GM19463 (cell line): ENCODE measurements at regions not wholly inside any gene's neighbourhood (a gene's known extent, or its start where the extent isn't known, plus 50 kb on each side); places are given as distances from the start of the nearest gene placed in this dataset.

Source experiments
- ATAC-seq: cut with Tn5 transposase; IDR thresholded peaks from one replicate; pipeline ENCODE4 v1.9.1; 2021; ENCODE audit warnings: mild to moderate bottlenecking, moderate library complexity; ENCODE audit not compliant: unreplicated experiment

DNA sequence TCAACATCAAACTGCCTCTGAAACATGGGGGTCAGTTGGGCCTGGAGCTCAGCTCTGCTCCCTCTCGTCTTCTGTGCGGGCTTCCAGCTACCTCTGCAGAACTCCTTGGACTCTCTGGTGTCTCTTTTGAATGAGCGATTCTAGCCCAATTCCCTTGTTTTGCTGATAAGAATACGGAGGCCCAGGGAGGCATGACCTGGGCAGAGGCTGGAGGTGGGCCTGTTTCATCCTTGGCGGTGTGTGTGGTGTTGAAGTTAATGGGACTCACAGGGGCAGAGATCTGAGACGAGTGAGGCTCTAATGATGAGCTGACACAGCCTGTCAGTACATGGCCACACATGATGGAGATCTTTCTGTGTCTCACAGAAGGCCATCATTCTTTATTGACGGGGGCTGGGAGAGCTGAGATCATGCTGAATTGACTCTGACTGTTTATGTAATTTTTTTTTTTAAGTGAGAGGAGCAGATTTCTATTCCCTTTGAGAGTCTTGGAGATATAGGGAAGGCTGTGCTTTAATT is 134.5 kb downstream of the URB2 start:
- ATAC-seq: no peak

DNA sequence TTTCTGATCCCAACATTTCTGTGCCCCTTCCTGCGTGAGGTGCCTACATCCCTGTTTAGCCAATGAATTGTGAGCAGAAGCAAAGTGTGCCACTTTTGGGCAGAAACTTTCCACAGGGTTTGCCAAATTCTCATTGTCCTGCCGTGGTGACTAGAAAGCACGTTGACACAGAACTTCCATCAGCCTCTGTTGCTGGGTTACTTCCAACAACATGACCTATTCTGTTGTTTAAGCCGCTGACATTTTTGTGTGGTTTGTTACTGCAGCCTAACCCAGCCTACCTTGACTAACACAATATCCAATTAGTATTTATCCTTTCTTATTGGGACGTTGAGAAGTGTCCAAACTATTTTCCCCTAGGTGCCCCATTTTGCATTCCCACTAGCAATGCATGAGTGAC is 136.8 kb downstream of the URB2 start:
- no peak for ATAC-seq

DNA sequence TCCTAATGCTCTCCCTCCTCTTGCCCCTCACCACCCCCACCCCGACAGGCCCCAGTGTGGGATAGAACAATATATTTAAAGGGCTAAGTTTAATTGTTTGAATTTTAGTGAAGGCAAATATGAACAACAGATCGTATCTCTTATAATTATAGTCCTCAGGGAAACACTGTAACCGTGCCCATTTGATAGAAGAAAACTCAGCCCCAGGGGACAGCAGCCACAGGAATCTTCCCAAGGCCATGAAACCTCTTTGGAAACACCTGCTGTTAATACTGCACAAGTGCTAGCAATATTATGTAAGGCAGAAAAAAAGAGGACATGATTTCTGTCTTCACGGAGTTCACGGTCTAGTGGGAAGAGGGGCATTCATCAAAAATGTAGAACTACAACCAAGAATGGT is 142.2 kb downstream of the URB2 start:
- ATAC-seq: no peak

DNA sequence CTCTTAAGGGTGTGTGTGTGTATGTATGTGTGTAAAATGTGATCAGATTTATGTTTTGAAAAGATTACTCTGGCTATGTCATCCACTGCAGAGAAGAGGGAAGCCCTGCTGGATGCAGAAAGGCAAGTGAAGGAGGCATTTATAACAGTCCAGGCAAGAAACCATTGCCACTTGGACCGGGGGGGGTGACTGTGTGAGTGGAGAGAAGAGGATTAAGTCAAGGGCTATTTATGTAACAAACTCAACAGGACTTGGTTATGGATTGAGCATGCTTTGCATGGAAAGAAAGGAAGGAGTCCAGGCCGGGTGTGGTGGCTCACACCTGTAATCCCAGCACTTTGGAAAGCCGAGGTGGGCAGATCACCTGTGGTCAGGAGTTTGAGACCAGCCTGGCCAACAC is 143.0 kb downstream of the URB2 start:
- ATAC-seq: no peak

DNA sequence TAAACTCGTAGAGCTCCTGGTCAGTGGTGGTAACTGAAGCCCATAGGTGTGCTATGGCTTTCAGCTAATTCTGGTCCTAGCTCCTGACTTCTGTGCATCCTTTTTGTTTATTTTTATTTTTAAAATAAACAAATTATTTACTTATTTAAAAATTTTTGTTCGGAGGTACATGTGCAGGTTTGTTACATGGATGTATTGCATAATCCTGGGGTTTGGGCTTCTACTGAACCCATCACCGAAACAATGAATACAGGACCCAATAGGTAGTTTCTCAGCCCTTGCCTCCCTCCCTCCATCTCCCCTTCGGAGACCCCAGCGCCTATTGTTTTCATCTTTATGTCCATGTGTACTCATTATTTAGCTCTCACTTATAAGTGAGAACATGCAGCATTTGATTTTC is 143.8 kb downstream of the URB2 start:
- ATAC-seq: no peak

DNA sequence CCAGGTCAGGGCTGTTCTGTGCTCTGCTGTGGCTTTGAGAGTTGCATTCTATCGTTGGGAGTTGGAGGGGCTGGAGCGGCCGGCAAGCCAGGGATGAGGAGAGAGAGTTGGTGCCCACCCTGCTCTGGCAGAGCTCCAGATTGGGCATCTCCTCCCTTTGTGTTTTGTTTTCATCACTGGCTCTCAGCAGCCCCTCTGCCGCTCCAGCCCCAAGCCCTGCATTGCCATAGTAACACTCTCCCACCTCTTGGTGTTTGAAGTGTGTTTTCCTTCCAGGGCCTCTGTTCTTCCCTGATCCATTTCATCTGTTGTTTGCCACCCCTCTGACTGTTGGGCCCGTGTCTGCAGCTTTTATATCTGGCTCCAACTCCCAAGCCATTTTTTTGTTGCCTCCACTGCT is 152.7 kb downstream of the URB2 start:
- ATAC-seq: no peak

DNA sequence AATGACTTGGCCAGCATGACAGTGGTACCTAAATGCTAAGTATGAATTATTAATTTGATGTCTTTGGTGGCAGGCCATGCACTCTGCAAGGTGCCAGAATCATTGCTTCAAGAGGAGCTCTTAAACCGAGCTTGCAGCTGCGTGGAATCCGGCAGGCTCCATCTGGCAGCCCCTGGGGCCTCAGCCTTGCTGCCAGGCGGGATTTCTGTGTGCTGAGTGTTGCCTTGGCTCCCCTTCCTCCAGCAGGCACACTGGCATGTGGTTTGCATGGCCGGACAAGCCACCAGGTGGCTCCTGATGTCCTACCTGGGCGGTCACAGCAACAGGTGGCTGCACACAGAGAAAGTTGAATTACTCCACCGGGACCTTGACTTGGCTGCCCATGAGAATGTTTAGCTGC is 155.4 kb downstream of the URB2 start:
- no peak for ATAC-seq

DNA sequence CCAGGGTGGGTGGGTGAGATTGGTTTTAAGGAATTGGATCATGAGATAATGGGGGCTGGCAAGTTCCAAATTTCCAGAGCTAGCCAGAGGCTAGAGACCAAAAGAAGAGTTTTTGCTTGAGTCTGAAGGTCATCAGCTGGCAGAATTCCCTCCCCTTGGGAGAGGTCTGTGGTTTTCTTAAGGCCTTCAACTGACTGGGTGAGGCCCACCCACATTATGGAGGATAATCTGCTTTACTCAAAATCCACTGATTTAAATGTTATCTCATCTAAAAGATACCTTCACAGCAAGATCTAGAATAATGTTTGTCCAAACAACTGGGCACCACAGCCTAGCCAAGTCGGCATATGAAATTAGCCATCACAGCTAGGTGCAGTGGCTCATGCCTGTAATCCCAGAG is 156.4 kb downstream of the URB2 start:
- no peak for ATAC-seq

DNA sequence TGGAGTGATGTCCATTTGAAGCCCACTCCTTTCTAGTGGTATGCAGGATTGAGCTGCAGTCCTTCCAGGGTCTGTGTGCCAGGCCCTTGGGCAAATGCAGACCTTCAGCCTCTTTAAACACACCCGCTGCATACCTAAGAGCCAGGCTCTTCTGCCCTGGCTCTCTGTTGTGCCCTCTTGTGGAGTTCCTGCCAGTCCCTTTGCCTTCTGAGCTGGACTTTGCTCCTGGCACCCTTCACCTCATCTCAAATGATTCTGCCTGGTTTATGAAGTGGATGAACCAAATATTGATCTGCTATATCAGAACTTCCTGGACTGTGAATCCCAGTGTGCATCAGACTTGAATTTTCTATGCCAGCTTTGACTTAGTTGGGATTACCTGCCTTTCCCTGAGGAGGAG is 158.8 kb downstream of the URB2 start:
- ATAC-seq: no peak

DNA sequence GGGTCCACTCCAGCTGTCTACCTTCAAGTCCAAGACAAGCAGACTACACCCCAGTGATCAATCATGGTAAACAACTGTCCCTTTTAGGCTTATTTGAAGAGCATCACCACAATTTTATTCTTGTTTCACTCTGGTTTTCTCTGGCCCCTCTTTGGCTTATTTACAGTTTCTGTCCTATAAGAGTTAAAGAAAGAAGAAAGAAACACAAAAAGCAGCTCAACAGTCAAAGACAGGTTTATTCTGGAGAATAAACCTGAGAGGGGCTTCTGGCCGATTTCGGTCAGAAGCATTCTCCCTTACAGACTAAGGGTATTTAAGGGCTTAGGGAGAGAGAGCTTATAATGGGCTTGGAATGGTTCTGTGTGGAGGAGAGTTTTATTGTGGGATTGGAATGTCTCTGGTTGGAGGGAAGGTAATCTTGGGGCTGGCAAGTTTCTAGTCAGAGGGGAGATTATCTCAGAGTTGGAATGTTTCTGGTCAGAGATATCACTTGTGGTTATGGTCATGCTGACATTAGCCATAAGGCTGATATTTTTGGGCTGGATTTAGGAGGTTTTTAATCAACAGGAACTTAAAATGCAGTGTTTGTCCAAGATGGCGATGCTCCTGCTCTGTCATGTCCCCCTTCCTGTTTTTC is 161.0 kb downstream of the URB2 start:
- no peak for ATAC-seq

DNA sequence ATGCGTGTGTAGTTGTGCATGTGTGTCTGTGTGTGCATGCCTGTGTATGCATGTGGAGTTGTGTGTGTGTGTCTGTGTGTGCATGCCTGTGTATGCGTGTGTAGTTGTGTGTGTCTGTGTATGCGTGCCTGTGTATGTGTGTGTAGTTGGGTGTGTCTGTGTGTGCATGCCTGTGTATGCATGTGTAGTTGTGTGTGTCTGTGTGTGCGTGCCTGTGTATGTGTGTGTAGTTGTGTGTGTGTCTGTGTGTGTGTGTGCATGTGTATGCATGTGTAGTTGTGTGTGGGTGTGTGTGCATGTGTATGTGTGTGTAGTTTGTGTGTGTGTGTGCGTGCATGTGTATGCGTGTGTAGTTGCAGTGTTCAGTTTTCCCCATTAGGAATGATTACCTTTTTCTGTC is 162.0 kb downstream of the URB2 start:
- ATAC-seq: no peak

DNA sequence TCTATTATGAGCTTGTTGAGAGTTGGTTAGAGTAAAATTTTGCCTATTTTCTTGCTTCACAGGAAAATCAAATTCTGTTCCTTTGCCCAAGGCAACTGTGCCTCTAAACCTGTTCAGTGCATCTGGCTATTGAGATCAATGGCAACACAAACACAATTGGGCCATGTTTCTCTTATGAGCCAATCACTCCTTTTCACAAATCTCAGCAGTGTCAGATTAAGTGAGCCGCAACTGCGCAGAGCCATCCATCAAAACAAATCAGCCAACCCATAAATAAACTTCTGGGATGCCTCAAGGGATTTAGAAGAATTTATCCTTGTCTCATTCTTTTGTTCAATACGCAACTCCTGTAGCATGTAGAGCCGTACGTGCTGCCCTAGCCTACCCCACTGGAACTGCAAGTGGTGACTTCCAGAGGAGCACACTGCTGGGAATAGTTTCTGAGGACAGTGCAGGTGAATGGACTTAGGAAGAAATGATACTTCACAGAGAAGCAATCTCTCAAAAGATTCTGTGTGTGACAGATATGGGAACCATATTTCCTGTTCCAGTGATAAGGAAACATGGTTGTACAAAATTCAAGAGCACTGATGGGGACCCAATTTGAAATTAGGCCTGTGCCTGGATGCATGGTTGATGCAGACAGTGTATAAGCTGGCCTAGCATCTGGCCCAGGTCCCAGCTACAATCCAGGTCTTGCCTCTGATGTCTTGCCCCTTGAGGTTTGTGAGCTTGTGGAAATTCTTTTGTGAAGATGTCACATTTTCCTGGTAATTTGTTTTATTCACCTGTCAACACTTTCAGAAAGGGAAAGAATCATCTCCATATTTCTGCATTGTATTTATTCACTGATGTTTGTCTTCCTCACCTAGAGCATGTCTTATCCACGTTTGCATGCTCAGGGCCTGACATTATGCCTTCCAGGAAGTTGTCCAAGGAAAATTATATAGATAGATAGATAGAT is 166.2 kb downstream of the URB2 start:
- ATAC-seq: no peak

DNA sequence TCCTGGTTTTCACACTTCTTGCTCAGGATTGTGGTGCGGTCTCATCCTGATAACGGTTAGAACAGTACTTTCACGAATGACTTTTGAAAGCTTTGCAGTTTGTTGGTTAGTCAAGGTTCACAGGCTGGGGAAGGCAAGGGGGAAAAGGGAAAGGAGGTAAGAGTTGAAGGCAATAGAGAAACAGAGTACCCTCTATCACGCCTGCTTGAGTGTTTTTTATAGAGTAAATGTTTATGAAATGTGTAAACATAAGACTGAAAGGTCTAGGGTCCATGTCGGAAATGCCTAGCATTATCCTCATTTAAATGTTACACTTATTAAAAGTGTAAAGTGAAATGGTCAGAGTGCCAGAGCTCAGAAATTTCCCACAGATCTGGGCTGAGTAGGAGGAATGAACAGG is 167.4 kb downstream of the URB2 start:
- ATAC-seq: no peak

DNA sequence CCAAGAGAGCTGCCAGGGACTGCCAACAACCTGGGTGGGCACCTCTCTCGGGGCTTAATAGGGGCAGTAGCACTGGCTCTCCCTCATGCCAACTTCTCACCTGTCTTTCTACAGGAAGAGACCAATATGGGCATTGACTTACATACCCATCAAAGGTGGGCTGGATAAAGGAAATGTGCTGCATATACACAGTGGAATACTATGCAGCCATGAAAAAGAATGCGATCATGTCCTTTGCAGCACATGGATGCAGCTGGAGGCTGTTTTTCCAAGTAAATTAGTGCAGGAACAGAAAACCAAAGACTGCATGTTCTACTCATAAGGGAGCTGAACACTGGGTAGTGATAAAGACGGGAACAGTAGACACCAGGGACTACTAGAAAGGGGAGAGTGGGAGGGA is 172.5 kb downstream of the URB2 start:
- ATAC-seq: no peak

DNA sequence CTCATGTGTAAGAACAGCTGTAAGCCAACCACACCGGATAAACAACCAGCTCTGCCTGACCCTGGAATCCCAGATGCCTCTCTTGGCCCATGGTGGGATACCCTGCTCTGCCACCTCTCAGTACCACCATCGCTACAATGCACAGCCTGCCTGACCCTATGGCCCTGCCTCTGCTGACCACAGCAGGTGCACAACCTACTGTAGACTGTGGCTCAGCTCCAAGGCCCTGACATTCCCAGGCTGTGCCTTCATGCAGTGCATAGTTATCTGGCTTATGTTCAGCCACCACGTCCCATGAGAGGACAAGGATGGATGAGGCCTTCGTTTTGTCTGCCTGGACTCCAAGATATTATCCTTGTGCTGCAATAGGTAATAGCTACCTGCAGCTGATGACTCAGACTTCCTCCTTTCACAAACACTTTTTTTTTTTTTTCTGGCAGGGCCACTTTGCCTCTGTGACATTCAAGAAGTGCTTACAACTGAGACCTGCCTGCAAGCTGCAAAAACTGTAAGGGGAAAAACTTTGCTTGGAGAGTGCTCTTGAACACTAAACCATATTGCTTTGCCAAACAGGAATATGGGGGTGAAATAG is 177.7 kb downstream of the URB2 start:
- ATAC-seq: no peak

DNA sequence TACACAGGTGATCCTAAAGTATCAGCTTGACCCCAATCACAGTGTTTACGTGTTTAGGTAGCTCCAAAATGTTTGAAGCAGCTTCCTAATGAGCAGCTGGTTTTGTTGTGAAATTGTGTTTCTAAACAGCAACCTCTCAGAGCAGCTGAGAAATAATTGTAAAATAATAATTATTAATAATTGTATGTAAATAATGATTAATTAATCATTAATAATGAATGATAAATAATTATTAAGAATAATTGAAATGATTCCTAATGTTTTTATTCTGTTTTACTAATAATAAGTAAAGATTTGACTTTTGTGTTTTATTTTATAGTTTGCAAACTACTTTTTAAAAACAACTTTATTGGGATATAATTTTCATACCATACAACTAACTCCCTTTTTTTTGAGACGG is 182.2 kb downstream of the URB2 start:
- no peak for ATAC-seq

DNA sequence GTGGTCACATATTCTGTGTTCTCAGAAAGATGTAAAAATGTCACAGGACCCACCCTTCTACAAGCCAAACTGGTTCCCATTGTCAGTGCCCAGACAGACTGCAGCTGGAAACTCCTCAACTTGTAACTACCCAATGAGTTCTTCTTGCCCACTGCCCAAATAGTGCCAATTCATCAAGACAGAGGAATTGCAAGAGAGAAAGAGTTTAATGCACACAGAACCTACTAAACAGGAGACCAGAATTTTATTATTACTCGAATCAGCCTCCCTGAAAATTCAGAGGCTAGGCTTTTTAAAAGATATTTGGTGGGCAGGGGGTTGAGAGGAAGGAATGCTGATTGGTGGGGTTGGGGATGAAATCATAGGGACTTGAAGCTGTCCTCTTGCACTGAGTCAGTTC is 184.1 kb downstream of the URB2 start:
- no peak for ATAC-seq

DNA sequence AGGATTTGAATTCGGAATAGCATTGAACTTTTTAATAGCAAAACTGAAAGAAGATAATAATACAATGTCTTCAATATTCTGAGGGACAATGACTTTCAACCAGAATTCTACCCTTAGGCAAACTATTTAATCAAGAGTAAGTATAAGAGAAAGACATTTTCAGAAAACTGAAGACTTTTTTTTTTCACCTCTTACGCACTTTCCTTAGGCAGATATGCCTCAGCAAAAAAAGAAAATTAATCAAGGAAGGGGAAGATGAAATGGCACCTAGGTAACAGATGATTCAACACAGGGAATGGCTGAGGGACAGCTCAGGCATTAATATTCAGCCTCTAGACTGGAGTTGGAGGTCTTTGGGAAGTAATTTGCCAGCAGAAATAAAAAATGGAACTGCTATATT is 184.9 kb downstream of the URB2 start:
- ATAC-seq: no peak

DNA sequence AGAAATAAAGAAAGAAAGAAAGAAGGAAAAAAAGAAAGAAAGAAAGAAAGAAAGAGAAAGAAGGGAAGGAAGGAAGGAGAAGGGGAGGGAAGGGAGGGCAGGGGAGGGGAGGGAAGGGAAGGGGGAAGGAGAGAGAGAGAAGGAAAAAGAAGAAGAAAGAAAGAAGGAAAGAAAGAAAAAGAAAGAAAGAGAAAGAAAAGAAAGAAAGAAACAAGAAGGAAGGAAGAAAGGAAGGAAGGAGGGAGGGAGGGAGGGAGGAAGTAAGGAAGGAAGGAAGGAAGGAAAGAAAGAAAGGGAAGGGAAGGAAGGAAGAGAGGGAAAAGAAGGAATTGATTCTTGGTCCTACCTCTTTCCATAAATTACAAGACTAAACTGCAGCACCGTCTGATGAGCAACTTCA is 186.1 kb downstream of the URB2 start:
- no peak for ATAC-seq

DNA sequence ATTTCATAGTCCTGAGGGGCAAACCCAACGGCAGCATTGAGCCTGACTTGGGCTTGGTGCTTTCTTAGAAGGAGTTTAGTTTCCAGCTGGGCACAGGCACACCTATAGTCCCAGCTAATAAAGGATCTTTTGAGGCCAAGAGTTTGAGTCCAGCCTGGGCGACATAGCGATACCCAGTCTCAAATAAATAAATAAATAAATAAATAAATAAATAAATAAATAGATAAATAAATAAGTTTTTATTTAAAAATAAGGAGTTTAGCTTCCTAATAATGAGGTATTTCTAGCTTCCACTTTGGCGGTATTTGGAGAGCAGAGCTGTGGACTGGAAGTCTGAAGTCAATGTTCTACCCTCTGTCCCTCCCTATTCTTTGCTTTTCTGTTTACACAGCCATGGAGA is 186.6 kb downstream of the URB2 start:
- ATAC-seq: no peak

DNA sequence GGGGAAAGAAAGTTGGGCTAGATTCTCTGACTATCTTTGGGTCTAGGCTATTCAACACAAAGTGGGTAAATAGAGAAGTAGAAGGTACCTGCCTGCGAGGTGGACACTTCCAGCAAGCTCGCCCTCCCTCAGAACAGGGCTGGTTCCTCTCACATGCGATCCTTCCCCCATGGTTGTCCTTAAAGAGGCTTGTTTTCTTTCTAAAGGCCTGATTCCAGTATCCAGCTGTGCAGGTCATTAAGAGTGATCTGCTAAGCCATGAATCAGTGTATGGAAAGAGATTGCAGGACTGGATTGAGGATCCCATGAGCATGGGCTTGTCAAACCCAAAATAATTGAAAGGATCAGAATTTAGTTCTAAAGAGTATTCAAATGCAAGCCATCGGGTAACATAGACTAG is 189.0 kb downstream of the URB2 start:
- no peak for ATAC-seq

DNA sequence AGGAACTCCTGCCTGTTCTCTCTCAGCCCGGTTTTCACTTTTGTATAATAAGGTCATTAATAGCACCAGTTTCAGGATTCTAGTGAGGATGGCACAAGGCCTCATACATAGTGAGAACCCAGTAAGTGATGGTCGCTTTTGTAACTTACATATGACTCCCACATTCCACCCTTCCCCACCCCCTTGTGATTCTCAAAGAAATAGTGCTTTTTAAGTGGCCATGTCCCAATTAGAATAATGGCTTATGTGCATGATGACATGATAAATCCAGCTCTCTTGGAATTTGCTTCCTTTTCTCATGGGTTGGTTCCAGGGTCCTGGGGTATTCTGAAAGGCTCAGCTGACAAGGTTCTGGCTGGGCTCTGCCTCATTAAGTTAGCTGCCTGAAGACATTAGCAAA is 189.9 kb downstream of the URB2 start:
- ATAC-seq: no peak
